ENCODE measurements at regions not wholly inside any gene's neighbourhood (a gene's known extent, or its start where the extent isn't known, plus 50 kb on each side); places are given as distances from the start of the nearest gene placed in this dataset.

DNA sequence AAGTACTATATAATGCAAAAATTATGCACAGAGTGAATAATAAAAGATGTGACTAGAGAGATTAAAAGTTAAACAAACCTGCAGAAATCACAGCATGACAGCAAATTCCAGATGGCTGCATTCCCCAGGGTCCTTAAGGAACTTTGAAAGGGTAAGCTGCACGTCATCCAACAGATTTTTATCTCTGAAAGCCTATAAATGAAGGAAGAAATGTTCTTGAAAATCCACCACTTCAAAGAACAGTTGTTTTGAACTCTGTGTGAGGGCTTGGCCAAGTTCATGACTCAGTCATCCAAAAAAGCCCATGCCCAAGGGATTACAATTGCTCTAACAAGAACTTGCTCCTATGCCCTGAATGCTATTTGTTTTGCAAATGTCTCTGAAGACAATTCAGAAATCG is 603.6 kb downstream of the PLOD2 start:
- TF ChIP-seq CTCF (IDR thresholded peaks at IDR 0.05) (no peak), POLR2A (IDR thresholded peaks at IDR 0.05) (no peak)
